ENCODE measurements at regions not wholly inside any gene's neighbourhood (a gene's known extent, or its start where the extent isn't known, plus 50 kb on each side); places are given as distances from the start of the nearest gene placed in this dataset.
A peak's percentile ranks its signal among the peaks of the same experiment; 100 is the strongest.

DNA sequence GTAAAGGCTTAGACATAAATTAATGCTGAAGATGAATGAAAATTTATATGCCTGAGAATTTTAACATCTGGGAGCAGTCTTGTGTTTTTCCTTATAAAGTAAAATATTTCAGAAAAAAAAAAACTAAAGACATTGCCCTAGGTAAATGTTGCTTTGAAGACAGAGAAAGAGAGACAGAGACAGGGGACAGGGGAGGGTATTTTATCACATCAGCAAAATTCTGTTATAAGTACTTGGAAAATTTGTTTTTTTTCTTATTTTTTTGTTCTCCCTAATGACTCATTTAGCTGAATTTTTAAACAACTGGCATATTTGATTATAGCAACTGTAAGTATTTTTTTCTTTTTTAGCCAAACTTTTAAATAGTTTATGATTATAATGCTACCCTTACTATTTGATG, 1540.6 kb upstream of the GBE1 start:
- no peak for DNase-seq

DNA sequence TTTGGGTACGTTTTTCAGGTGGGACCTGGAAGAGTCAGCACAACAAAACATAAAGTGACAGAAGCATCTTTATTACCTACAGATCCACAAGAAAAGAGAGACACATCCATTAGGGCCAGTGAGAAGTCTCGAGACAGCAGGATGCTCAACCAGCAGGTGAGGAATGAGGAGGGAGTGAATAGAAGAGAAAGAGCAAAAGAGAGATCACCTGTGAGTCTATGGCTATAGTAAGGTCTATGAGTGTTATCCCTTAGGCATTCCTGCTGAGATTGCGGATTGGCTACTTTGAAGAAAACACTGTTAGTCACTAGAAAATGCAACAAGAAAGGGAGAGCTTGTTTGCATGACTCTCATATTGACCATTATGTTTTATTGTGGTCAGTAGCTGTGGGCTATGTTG, 1556.2 kb upstream of the GBE1 start:
- no peak for DNase-seq

DNA sequence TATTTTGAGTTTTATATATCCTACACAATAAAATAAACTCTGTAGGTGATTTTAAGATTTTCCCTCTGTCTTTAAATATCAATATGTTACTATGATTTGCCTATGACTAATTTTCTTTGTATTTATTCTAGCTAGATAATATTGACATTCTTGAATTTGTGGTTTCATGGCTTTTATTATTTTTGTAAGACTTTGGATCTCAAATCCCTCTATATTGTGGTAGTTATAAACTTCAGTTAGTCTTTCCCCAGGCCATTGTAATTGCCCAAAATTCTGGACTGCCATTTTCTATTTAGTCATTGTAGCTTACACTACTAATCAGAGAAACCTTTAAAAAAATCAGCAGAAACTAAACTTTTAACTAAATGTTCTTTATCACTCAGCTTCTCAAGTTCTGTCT, 1559.3 kb upstream of the GBE1 start:
- no peak for DNase-seq

DNA sequence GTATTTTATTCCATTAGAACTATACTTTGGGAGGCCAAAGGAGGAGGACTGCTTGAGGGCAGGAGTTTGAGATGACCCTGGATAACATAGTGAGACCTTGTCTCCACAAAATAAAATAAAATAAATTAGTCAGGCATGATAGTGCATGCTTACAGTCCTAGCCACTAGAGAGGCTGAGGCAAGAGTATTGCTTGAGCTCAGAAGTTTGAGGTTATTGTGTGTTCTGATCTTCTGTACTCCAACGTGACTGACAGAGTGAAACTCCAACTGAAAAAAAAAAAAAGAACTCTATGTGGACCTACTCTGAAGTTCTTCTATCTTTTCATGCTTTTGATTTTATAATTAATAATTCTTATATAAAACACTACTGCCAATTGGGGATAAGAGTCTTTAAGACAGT, 1560.0 kb upstream of the GBE1 start:
- no peak for DNase-seq

DNA sequence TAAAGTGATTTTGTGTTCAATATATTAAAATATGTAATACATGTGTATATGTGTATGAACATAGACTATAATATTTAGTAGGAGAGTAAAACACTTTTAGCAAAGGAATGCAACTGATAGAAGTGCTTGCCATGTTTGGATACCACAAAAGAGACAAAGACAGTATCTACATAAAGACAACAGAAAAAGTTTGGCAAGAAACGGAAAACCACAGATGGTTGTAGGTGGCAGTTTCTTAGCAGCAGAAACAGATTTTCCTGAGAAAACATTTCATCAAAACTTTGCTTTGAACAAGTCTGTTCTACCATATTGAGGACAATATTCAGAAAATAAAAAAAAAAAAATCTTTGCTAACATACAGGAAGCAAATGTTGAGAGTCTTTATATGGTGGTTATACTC, 1560.4 kb upstream of the GBE1 start:
- no peak for DNase-seq

DNA sequence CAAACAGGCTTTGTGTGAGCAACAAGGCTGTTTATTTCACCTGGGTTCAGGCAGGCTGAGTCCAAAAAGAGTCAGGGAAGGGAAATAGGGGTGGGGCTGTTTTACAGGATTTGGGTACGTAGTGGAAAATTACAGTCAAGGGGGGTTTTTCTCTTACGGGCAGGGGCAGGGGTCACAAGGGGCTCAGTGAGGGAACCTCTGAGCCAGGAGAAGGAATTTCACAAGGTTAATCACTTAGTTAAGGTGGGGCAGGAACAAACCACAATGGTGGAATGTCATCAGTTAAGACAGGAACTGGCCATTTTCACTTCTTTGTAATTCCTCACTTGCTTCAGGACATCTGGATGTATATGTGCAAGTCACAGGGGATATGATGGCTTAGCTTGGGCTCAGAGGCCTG, 1592.8 kb upstream of the GBE1 start:
- no peak for DNase-seq

DNA sequence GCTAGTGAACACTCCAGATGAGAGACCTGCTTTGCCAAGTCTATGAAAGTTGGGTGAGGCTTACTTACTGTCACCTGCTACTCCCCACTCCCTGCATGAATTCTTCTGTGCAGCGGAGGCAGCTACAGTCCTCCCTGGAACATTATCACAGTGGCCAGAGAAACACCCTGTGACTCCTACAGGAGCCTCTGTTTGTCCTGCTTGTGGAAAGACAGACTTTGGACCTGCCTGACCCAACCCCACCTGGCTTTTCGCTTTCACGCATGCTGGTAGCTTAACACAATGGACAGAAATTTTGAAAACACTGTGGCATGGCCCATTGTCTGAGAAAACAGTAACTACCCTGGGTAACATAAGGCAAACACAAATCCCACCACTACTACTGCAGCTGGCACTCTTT, 1565.5 kb upstream of the CADM2 start:
- DNase-seq, result no peak

DNA sequence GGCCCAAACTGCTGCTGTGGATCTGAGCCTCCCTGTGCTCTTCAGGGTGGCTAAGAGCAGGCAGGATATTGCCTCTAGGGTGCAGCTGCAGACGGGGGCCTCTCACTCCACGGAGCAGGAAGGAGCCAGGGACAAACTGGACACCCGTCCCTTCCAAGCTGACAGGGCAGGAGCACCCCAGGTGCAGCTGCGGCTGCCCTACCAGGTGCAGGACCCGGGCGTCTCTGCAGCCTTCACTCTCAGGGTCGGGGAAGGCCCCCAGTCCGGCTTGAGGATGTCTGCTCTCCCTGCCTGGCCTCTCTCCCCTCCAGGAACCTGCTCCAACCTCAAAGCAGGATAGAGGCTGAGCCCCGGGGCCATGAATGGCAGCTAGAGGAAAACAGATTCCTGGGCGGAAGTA, 1554.9 kb upstream of the CADM2 start:
- DNase-seq, result no peak

DNA sequence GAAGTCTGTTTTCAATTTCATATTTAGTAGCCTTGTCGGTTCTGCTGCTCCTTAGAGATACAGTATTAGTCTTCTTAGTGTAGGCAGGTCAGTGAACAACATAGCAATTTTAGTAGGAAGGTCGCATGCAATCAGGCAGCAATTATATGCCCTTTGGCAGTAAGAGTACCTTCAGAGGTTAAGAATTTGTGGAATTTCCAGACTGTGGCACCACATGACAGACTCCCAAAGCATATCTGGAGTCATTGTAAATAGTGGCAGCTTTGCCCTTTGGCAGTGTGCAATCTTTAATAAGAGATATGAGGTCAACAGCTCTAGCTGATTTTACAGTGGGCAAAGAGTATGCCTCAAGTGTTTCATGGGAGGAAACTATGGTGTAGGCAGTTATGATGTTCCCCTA, 1532.5 kb upstream of the CADM2 start:
- no peak for DNase-seq

DNA sequence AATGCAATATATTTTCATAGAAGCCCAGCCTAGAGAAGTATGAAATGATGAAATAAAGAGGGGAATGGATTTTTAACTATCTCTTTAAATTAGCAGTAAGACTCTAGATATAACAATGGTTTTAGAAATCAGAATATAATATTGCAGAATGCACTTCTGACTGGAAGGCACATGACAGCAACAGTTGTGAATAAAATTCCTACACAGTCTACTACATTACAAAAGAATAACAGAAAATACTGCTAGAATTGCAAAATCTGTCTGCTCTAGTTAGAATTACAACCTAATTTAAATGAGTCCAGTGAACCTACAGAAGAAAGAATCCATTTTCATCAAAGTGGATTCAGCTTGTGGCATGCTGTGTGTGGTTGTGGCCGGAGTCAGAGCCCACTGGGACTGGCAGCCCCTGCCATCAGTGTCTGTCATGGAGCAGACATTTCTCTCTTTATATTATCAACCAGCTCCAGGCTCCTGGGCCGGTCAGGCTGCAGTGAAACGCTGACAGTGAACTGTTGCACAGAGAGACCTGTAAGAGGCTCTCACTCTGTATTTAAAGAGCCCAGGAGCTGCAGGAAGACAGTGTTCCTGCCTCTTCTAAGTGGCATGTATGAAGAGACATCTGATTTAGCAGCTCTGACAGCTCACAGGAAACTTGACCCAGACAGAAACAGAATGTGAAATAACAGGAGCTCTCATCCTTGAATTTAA, 1523.8 kb upstream of the CADM2 start:
- DNase-seq, result peak; percentile 39

DNA sequence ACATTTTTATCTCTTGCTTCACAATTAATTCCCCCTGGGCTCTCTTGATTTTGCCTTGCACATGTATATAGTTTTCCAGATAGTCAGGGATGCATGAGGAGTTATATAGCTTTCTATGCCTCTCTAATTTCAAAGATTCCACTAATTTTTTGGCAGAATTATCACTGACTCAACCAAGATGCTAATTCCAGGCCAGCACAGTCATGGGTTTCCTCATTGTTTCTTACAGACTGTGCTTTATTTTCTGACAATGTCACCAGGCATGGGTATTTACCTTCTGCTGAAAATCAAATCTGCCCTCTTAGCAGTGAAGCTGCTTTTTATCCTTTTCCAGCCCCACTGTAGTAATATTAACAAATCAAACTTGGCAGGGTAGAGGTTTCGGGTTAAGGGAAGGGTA, 1520.6 kb upstream of the CADM2 start:
- no peak for DNase-seq

DNA sequence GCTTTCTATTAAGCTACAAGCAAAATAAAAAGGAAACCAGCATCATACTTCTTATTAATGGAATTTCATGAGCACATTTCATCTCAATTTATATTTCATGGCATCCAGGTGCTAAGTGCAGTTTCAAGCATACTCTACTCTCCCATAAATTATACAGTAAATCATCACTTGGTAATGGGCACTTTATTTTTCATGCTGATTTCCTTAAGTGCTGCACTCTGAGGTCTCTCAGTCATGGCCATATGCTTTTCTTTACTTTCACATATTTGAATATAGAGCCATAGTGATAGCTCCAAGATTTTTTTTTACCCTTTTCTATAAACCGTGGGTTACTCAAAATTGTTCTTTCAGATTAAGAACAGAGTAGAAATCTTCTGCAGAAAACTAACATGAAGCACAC, 1505.7 kb upstream of the CADM2 start:
- DNase-seq, result no peak

DNA sequence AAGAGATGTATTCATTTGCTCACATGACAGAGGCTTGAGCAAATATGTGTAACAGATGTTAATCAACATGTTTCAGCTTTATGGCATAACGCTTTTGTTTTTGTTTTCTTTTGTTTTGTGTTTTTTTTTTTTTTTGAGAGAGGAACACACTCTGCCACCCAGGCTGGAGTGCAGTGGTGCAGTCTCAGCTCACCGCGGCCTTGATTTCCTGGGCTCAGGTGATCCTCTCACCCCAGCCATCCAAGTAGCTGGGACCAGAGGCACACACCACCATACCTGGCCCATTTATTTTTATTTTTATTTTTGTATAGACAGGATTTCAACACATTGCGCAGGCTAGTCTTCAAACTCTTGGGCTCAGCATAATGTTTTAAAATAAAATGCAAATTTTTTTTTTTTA, 1504.4 kb upstream of the CADM2 start:
- no peak for DNase-seq

DNA sequence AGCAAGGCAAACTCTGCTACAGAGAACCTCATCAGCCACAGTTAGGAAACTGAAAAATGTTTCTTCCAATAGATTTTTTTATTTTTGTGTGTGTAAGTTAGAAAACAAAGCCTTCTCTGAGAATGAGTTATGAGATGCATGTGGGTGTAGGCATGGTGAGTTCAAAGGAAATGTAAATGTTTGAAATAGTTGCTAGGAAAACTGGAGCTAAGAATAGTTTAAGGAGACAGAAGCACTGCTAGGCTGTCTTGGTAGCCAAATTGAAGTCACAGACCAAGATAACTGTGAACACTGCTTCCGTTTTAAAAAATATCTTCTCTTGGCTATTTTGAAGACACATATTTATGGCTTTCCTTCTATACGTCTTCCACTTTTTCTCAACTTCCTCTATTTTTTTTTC, 1501.2 kb upstream of the CADM2 start:
- no peak for DNase-seq

DNA sequence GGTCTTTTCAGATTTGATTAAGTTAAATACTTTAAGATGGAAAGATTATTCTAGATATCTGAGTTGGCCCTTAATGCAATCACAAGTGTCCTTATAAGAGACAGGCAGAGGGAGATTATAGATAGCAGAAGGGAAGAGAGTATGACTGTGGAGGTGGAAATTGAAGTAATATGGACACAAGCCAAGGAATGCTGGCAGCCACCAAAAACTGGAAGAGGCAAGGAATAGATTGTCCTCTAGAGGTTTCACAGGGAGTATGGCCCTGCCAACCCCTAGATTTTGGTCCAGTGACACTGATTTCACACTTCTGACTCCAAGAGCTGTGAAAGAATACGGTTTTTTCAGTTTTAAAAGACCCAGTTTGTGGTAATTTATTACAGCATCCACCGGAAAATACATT, 1498.7 kb upstream of the CADM2 start:
- no peak for DNase-seq

DNA sequence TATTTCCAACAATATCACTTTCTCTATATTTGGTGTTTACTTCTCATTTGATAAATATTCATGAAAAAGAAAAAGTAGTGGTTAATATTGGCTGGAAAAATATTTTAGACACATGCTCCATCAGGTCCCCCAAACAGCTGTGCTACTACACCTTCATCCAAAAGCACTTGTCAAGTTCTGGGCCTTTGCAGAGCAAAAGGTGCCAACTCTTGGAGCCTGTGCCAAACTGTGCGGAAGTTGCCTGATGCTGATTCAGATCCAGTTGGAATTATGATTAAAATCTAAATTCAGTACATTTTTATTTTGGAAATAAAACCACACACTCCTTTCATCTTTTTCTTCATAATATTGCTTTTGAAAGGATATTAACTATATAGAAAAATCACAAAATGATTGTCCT, 1497.4 kb upstream of the CADM2 start:
- DNase-seq, result no peak

DNA sequence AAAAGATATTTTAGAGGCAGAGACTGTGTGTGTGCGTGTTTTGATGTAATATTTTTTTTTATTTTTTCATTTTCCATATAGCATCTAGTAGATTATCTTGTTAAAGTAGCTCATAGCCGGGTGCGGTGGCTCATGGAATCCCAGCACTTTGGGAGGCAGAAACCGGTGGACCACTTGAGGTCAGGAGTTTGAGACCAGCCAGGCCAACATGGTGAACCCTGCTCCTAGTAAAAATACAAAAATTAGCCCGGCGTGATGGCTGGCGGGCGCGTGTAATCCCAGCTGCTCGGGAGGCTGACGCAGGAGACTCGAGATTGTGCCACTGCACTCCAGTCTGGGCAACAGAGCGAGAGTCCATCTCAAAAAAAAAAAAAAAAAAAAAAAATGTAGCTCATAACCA, 1481.2 kb upstream of the CADM2 start:
- DNase-seq, result no peak

DNA sequence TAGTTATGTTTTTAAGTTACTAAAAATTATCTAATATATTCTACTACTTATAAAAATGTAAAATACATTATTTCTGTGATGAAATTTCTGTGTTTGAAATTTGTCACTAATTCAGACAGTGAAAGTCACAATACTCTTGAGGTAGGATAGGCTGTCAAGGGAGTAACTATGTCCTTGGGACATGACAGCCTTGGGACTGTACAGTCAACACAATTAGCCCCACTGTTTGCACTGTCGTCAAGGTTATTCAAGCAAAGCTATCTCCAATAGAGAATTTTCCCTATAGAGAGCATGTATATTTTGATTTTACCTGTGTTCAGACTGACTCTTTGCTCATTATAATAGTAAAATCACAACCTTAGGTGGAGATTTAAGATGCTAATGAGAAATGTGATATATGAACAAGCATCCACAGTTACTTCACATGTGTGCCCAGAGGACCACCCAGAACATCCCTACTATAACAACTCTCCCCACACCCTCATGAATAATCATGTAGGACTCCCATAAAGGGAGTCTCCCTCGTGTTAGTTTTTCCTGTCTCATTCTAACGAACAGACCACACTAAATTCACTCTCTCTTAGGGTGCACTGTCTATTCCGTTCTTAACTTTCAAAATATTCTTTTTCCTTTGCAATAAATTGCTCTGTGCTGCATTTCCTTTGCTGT, 1476.3 kb upstream of the CADM2 start:
- no peak for DNase-seq

DNA sequence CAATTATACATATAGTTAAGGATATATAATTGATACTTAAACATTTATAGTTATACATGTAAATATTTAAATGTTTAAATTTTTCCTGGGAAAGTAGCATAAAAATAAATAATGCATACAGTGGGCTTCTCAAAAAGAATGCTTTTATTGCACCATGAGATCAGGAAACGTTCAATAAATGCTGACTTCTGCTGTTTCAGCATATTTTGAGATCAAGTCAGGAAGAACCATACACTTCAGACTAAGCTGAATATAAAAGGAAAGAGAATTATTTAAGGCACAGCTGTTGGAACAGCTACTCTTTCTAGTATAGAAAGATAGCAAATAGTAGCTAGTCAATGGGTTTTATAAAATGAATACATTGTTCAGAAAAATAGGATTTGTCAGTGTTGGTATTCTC, 1462.3 kb upstream of the CADM2 start:
- DNase-seq, result no peak

DNA sequence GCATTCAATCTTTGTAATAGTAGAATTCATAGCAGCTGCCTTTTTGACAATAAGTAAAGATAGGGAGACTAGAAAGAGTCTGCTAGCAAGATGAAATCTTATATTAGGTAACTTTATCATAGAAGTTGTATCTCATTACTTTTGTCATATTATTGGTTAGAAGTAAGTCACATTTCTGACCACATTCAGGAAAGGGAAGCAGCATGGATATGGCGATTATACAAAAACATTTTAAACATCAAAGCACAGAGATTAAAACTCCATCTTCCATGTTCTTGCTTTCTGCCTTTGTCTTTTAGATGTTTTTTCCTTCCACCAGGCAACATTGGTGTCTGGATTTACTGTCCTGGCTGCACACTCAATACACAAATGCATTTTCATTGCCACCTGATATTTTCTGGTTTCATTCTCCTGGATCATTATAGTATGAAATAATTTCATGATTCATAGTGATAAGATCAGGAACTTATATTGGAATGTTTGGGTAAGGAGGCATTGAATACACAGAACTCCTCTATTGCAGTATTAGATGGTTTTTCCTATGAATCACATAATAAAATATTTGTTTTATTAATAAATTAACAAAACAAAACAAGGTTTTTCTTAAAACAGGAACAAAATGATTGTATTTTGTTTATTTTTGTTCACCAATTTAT, 1460.3 kb upstream of the CADM2 start:
- no peak for DNase-seq

DNA sequence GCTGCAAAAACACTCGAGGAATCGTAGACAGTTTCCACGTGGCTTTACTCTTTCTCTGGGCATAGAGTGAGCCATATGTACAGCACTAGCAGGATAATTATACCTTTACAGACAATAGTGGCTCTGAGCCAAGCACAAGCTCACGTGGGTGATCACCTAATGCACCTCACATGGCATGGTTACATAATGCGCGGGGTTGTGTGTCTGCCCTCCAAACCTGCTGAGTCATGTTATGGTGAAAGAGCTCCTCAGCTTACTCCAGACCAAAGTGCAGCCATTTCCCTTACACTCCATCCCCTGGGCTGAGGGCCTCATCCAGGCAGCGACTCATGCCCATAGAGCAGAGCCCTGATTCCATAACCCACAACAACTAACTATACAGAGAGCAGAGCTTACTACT, 1458.4 kb upstream of the CADM2 start:
- no peak for DNase-seq

DNA sequence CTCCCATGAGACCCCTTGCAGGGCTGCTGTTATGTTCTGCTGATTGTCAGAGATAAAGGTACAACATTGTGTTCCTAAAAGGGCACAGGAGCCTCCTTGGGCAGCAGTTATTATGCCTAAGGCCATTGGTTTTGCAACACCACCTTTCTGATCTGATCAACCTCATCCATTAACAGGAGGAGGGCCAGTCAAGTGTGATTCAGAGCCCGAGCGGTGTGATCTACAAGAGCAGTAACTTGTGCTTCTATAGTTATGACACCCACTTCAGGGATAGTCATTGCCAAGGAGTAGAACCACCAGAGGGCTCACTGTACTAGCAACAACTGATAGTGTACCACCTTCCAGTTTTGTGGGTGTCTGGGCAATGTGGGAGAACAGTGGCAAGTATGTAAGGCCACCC, 1457.9 kb upstream of the CADM2 start:
- no peak for DNase-seq

DNA sequence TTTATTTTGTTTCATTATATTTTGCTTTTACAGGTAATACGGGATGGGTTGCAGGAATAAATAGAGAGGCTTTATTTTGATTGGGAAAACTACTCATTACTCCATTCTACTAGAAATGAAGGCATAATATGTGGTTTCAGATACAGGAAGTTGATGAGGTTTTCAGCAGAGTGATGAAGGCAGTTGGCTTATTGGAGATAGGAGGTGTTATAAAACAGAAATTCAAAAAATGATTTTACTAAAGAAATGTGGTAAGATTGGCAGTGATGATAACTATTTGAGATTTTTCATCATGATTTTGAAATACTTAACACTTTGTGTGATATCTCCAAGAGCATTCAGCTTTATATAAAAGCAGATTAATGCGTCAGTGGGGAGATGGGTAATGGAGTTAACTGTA, 1445.7 kb upstream of the CADM2 start:
- DNase-seq, result no peak

DNA sequence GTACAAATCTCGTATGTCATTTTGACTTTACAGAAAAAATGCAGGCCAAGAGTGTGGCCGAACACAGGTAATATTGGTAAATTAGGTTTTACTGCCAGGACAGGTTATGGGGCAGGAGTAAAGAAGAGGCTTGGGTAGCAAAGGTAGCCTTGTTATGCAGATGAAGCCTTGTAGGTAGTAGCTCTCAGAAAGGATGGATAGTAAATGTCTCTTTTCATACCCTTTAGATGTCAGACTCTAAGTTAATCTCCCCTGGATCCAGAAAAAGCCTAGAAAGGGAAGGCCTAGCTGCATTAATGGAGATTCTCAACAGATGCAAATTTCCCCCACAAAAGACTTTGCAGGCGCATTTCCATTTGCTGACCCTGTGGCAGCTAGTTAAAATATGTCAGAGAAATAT, 1445.1 kb upstream of the CADM2 start:
- no peak for DNase-seq
